A549 (cell line): ENCODE measurements at regions not wholly inside any gene's neighbourhood (a gene's known extent, or its start where the extent isn't known, plus 50 kb on each side); places are given as distances from the start of the nearest gene placed in this dataset.

ENCODE experiments used
- ATAC-seq, 2 experiments: fragments of 200-7000 bp in 1 of 2; fragments of >200 bp in 1 of 2; cut with Nextera tagmentation in 1 of 2; cut with Tn5 transposase in 1 of 2; 3 replicates each; pipeline versions ENCODE4 v1.8.0 to v1.9.1; 2018 to 2020; ENCODE audit warnings: mild to moderate bottlenecking in 1 of 2, moderate library complexity in 1 of 2
- CTCF ChIA-PET: fragments of 300-600 bp; sonication (Branson Sonifier 250); formaldehyde crosslinking; extraction: SDS; loops from one replicate; lab custom pipeline; 2021; ENCODE audit warnings: antibody characterized with exemption, inconsistent platforms; lab: Yijun Ruan, JAX
- POLR2A ChIA-PET: fragments of 350-600 bp; formaldehyde crosslinking; extraction: SDS; loops from one replicate; lab custom pipeline; 2021; ENCODE audit warnings: antibody characterized with exemption, inconsistent platforms; lab: Yijun Ruan, JAX
- DNase-seq, 2 experiments: peaks; one replicate each; pipeline versions ENCODE4 v3.0.0 to v3.0.0-alpha.2; 2011 to 2016; ENCODE audit warnings: low read depth in 1 of 2, low spot score in 1 of 2
- FAIRE-seq: peaks from 2 replicates; lab custom pipeline; 2011; peaks lifted over from hg19 to GRCh38; lab: Jason Lieb, UNC
- H3K27ac ChIP-seq, 2 experiments: fragments of >200 bp; sonication (Bioruptor Twin); formaldehyde crosslinking; 3 replicates each; pipeline ENCODE4 v1.5.1; 2016 to 2017
- H3K4me1 ChIP-seq: fragments of >200 bp; sonication (Bioruptor Twin); formaldehyde crosslinking; 3 replicates; pipeline ENCODE4 v1.6.1; 2016
- H3K4me2 ChIP-seq: fragments of >200 bp; sonication (Bioruptor Twin); formaldehyde crosslinking; 3 replicates; pipeline ENCODE4 v1.6.1; 2016
- H3K4me3 ChIP-seq: fragments of >200 bp; sonication (Bioruptor Twin); formaldehyde crosslinking; 3 replicates; pipeline ENCODE4 v1.5.1; 2016
- H3K9me3 ChIP-seq: fragments of >200 bp; sonication (Bioruptor Twin); formaldehyde crosslinking; 3 replicates; pipeline ENCODE4 v1.6.1; 2016
- BCL3 ChIP-seq: fragments of >200 bp; sonication (Bioruptor Twin); formaldehyde crosslinking; IDR thresholded peaks from 3 replicates; pipeline ENCODE4 v1.6.1; 2016
- BHLHE40 ChIP-seq: IDR thresholded peaks from 2 replicates; pipeline ENCODE4 v1.6.1; 2012; ENCODE audit warnings: low read depth, low read length, inconsistent platforms
- CEBPB ChIP-seq, 2 experiments: fragments of >200 bp in 1 of 2; sonication (Bioruptor Twin) in 1 of 2; formaldehyde crosslinking in 1 of 2; IDR thresholded peaks; 2 replicates each; pipeline ENCODE4 v1.6.1; 2012 to 2016
- EHMT2 ChIP-seq: fragments of 200-600 bp; sonication (generic); IDR thresholded peaks from 2 replicates; pipeline ENCODE4 v1.6.1; 2016; ENCODE audit warnings: antibody characterized with exemption, low read depth, mild to moderate bottlenecking, moderate library complexity
- EP300 ChIP-seq, 2 experiments: fragments of >200 bp; sonication (Bioruptor Twin); formaldehyde crosslinking; IDR thresholded peaks; 2 replicates in 1 of 2; 3 replicates in 1 of 2; pipeline ENCODE4 v1.6.1; 2016 to 2017
- FOSB ChIP-seq: fragments of 250-450 bp; sonication (Bioruptor Pico); IDR thresholded peaks from 2 replicates; pipeline ENCODE4 v1.5.0; 2020; ENCODE audit warnings: mild to moderate bottlenecking, moderate library complexity
- GATA3 ChIP-seq: IDR thresholded peaks from 2 replicates; pipeline ENCODE4 v1.6.1; 2012; ENCODE audit warnings: borderline replicate concordance
- HOXA7 ChIP-seq: fragments of 250-450 bp; sonication (Bioruptor Pico); IDR thresholded peaks from 2 replicates; pipeline ENCODE4 v1.5.0; 2020; ENCODE audit warnings: mild to moderate bottlenecking, moderate library complexity
- HOXB5 ChIP-seq: fragments of 250-450 bp; sonication (Bioruptor Pico); IDR thresholded peaks from 2 replicates; pipeline ENCODE4 v1.5.0; 2020; ENCODE audit warnings: mild to moderate bottlenecking, moderate library complexity
- MYC ChIP-seq: IDR thresholded peaks from 2 replicates; pipeline ENCODE4 v1.6.1; 2012; ENCODE audit warnings: mild to moderate bottlenecking, inconsistent platforms, low read length, improper control_type of control experiment, borderline replicate concordance
- NPAS2 ChIP-seq: fragments of 250-450 bp; sonication (Bioruptor Pico); IDR thresholded peaks from 2 replicates; pipeline ENCODE4 v1.8.0; 2022; ENCODE audit warnings: mild to moderate bottlenecking, moderate library complexity, borderline replicate concordance
- NR3C1 ChIP-seq: fragments of >200 bp; sonication (Bioruptor Twin); formaldehyde crosslinking; IDR thresholded peaks from 3 replicates; pipeline ENCODE4 v1.6.1; 2017
- PHF8 ChIP-seq: fragments of 200-600 bp; sonication (generic); IDR thresholded peaks from 2 replicates; pipeline ENCODE4 v1.6.1; 2016; ENCODE audit warnings: low read depth, mild to moderate bottlenecking, antibody characterized with exemption, moderate library complexity, borderline replicate concordance
- POLR2AphosphoS2 ChIP-seq: conservative IDR thresholded peaks from 2 replicates; pipeline ENCODE4 v1.6.1; 2012; ENCODE audit warnings: low read length, improper control_type of control experiment, inconsistent platforms
- RAD21 ChIP-seq, 2 experiments: fragments of >200 bp in 1 of 2; sonication (Bioruptor Twin) in 1 of 2; formaldehyde crosslinking in 1 of 2; IDR thresholded peaks in 1 of 2; conservative IDR thresholded peaks in 1 of 2; 2 replicates in 1 of 2; 3 replicates in 1 of 2; pipeline ENCODE4 v1.6.1; 2012 to 2018; ENCODE audit warnings: inconsistent platforms in 1 of 2
- RARB ChIP-seq: fragments of 250-450 bp; sonication (Bioruptor Pico); IDR thresholded peaks from 2 replicates; pipeline ENCODE4 v1.8.0; 2021; ENCODE audit warnings: mild to moderate bottlenecking, moderate library complexity
- RNF2 ChIP-seq: fragments of 200-600 bp; sonication (generic); IDR thresholded peaks from 2 replicates; pipeline ENCODE4 v1.6.1; 2016; ENCODE audit warnings: low read depth, mild to moderate bottlenecking, antibody characterized with exemption, moderate library complexity, borderline replicate concordance
- SMC3 ChIP-seq: fragments of >200 bp; sonication (Bioruptor Twin); formaldehyde crosslinking; IDR thresholded peaks from 3 replicates; pipeline ENCODE4 v1.6.1; 2018; ENCODE audit warnings: inconsistent platforms
- SREBF2 ChIP-seq: fragments of 450-650 bp; IDR thresholded peaks from 2 replicates; pipeline ENCODE4 v1.6.1; 2014; ENCODE audit warnings: mild to moderate bottlenecking, moderate library complexity
- TP53 ChIP-seq: fragments of 250-450 bp; sonication (Bioruptor Pico); IDR thresholded peaks from 2 replicates; pipeline ENCODE4 v1.5.0; 2021; ENCODE audit warnings: mild to moderate bottlenecking, moderate library complexity
- USF2 ChIP-seq: fragments of 450-650 bp; IDR thresholded peaks from 2 replicates; pipeline ENCODE4 v1.6.1; 2014; ENCODE audit warnings: antibody characterized with exemption
- ZC3H11A ChIP-seq: fragments of 450-650 bp; IDR thresholded peaks from 2 replicates; pipeline ENCODE4 v1.6.1; 2014; ENCODE audit warnings: antibody characterized with exemption, mild to moderate bottlenecking
- ZNF302 ChIP-seq: fragments of 250-450 bp; sonication (Bioruptor Pico); IDR thresholded peaks from 2 replicates; pipeline ENCODE4 v1.9.0; 2021; ENCODE audit warnings: inconsistent platforms, mild to moderate bottlenecking, moderate library complexity
- WGBS: methylation state at CpG from one replicate; pipeline ENCODE4 v1.1.6; 2017; ENCODE audit errors: missing lambda C conversion rate; 5-methylcytosine and 5-hydroxymethylcytosine counted together

GRCh38 chr2:16217291-16217690 lies 276.9 kb downstream of the MYCN start:
- H3K9me3 ChIP-seq = no peaks in the 10 kb centered on the region
- 7% methylated on average over 3 of the region's 4 CpGs for WGBS
- H3K4me1 ChIP-seq = no peaks in the 10 kb centered on the region
- no peak overlapping the region for H3K4me2 ChIP-seq
- H3K4me3 ChIP-seq = no peak overlapping the region
- FAIRE-seq = no peak
- ATAC-seq = no peak; a peak in 1 of 6 replicates
- no peak overlapping the region for H3K27ac ChIP-seq
- CTCF ChIA-PET = no interaction called here
- TF ChIP-seq TP53 (CRISPR knock-in tag) (no peak), ZC3H11A (no peak), RARB (CRISPR knock-in tag) (no peak), GATA3 (no peak), RAD21 (conservative IDR thresholded peaks at IDR 0.05 in 1 of 2, IDR thresholded peaks at IDR 0.05 in 1 of 2) (no peak), BHLHE40 (no peak), HOXB5 (CRISPR knock-in tag) (no peak), HOXA7 (CRISPR knock-in tag) (no peak)
- TF ChIP-seq, all 56 proteins: peak for 0
- POLR2A ChIA-PET = no interaction called here
- no peak for DNase-seq

- FAIRE-seq (no peak), DNase-seq (no peak), ATAC-seq (no peak)
- no peak overlapping the region for H3K4me2 ChIP-seq
- no peaks in the 10 kb centered on the region for H3K4me1 ChIP-seq
- H3K27ac ChIP-seq = no peak overlapping the region
- no peak for TF ChIP-seq NR3C1
- no peak for TF ChIP-seq HOXB5 (CRISPR knock-in tag)
- TF ChIP-seq ZNF302 (CRISPR knock-in tag) = no peak
- TF ChIP-seq NPAS2 (CRISPR knock-in tag) = no peak
- TF ChIP-seq CEBPB (IDR thresholded peaks at IDR 0.05) = no peak
- no peak for TF ChIP-seq EHMT2
- TF ChIP-seq MYC = no peak
- no peak for TF ChIP-seq EP300 (IDR thresholded peaks at IDR 0.05)
- no peak for TF ChIP-seq RNF2
- no peak for TF ChIP-seq SREBF2
- CTCF ChIA-PET = no interaction called here
- H3K4me3 ChIP-seq = no peak overlapping the region
- POLR2A ChIA-PET = no interaction called here
- WGBS = 54% methylated on average over 11 of the region's 11 CpGs
- no peaks in the 10 kb centered on the region for H3K9me3 ChIP-seq
These were observed 276.2 kb downstream of the MYCN start for GRCh38 chr2:16216558-16216945.

GRCh38 chr2:16215902-16216557 lies 275.7 kb downstream of the MYCN start:
- no peak for ATAC-seq
- H3K27ac ChIP-seq = no peak overlapping the region
- H3K4me3 ChIP-seq = no peak overlapping the region
- no peaks in the 10 kb centered on the region for H3K9me3 ChIP-seq
- TF ChIP-seq SMC3 = no peak
- no peak for TF ChIP-seq PHF8
- no peak for TF ChIP-seq USF2
- no peak for TF ChIP-seq BCL3
- TF ChIP-seq POLR2AphosphoS2 = no peak
- TF ChIP-seq FOSB (CRISPR knock-in tag) = no peak
- H3K4me2 ChIP-seq = no peak overlapping the region
- POLR2A ChIA-PET = no interaction called here
- CTCF ChIA-PET = interaction anchor here (0.6 kb wide), 1 partner anchor 353 kb away, joined by 3 read pairs; no protein-coding TSS in a partner anchor
- no peak for DNase-seq
- WGBS = 58% methylated on average over 16 of the region's 16 CpGs
- no peaks in the 10 kb centered on the region for H3K4me1 ChIP-seq
- FAIRE-seq = no peak
